Natural killer cell (primary cell): ENCODE measurements at regions not wholly inside any gene's neighbourhood (a gene's known extent, or its start where the extent isn't known, plus 50 kb on each side); places are given as distances from the start of the nearest gene placed in this dataset.

ENCODE experiments used
- ATAC-seq, 3 donors: fragments of 150-1000 bp in 2 of 3; fragments of 200-7000 bp in 1 of 3; cut with Tn5 transposase; 1 replicate in 1 of 3; 2 replicates in 2 of 3; pipeline ENCODE4 v1.10.0; 2021; ENCODE audit warnings: mild to moderate bottlenecking in 2 of 3, moderate library complexity in 2 of 3
- DNase-seq, 2 donors: peaks; one replicate each; pipeline versions ENCODE4 v3.0.0 to v3.0.0-alpha.2; 2013 to 2021; ENCODE audit warnings: mixed read lengths in 1 of 2
- H3K27ac ChIP-seq: one replicate; pipeline ENCODE4 v1.5.1; 2013; ENCODE audit warnings: mild to moderate bottlenecking, low read length
- H3K27me3 ChIP-seq: one replicate; pipeline ENCODE4 v1.6.1; 2013; ENCODE audit warnings: low read length; ENCODE audit not compliant: control insufficient read depth, insufficient read depth
- H3K36me3 ChIP-seq: one replicate; pipeline ENCODE4 v1.6.1; 2013; ENCODE audit warnings: low read length; ENCODE audit not compliant: control insufficient read depth, insufficient read depth
- H3K4me1 ChIP-seq: one replicate; pipeline ENCODE4 v1.6.1; 2013; ENCODE audit warnings: low read length; ENCODE audit not compliant: control insufficient read depth, insufficient read depth
- H3K4me3 ChIP-seq: one replicate; pipeline ENCODE4 v1.5.1; 2013; ENCODE audit warnings: low read length
- H3K9me3 ChIP-seq: one replicate; pipeline ENCODE4 v1.6.1; 2013; ENCODE audit warnings: low read length; ENCODE audit not compliant: control insufficient read depth, insufficient read depth
- H3K27ac Mint-ChIP-seq, 2 donors: one replicate each; pipeline ENCODE4 v1.8.0; 2022; ENCODE audit warnings: mild to moderate bottlenecking in 2 of 2, mixed read lengths in 2 of 2, moderate library complexity in 1 of 2
- H3K27me3 Mint-ChIP-seq, 2 donors: one replicate each; pipeline ENCODE4 v1.8.0; 2022; ENCODE audit warnings: low read depth in 2 of 2, mixed read lengths in 2 of 2
- H3K36me3 Mint-ChIP-seq: one replicate; pipeline ENCODE4 v1.8.0; 2022; ENCODE audit warnings: mixed read lengths
- H3K4me1 Mint-ChIP-seq, 2 donors: one replicate each; pipeline ENCODE4 v1.8.0; 2022; ENCODE audit warnings: mixed read lengths in 2 of 2
- H3K4me3 Mint-ChIP-seq: one replicate; pipeline ENCODE4 v1.8.0; 2022; ENCODE audit warnings: mild to moderate bottlenecking, moderate library complexity, mixed read lengths
- H3K9me3 Mint-ChIP-seq, 2 donors: one replicate each; pipeline ENCODE4 v1.8.0; 2022; ENCODE audit warnings: mixed read lengths in 2 of 2
- CTCF ChIP-seq: fragments of 200-600 bp; IDR thresholded peaks from one replicate; pipeline ENCODE4 v1.8.0; 2022; ENCODE audit warnings: antibody characterized with exemption
- WGBS: methylation state at CpG from one replicate; pipeline ENCODE4 v1.1.7; 2013; ENCODE audit warnings: missing lambda C conversion rate; ENCODE audit not compliant: insufficient coverage; 5-methylcytosine and 5-hydroxymethylcytosine counted together
- intact Hi-C: fragments of 100-400 bp; cut with micrococcal nuclease; formaldehyde crosslinking; loops from one replicate; pipeline ENCODE4 v1.14.2; 2022

- H3K27ac Mint-ChIP-seq, result no peak overlapping the region
- no peaks in the 10 kb centered on the region for H3K27me3 Mint-ChIP-seq
- peaks cover 7 to 12% of the 10 kb centered on the region in 2 donors for H3K4me1 Mint-ChIP-seq
- Histone ChIP-seq H3K27ac (no peak overlapping the region), H3K4me1 (no peaks in the 10 kb centered on the region), H3K36me3 (no peaks in the 10 kb centered on the region), H3K9me3 (no peaks in the 10 kb centered on the region), H3K27me3 (no peaks in the 10 kb centered on the region), H3K4me3 (no peak overlapping the region)
- no peak for DNase-seq
- intact Hi-C loops, result no loop called here
- no peak for TF ChIP-seq CTCF
- no peaks in the 10 kb centered on the region for H3K9me3 Mint-ChIP-seq
- no peak for ATAC-seq
- 98% methylated on average over 4 of the region's 5 CpGs for WGBS
- H3K36me3 Mint-ChIP-seq, result no peaks in the 10 kb centered on the region
- H3K4me3 Mint-ChIP-seq, result no peak overlapping the region
These were observed 56.6 kb upstream of the MAGED1 start for GRCh38 chrX:51836823-51837222.

- Histone ChIP-seq H3K27me3 (no peaks in the 10 kb centered on the region), H3K36me3 (no peaks in the 10 kb centered on the region), H3K4me1 (no peaks in the 10 kb centered on the region), H3K27ac (no peak overlapping the region), H3K9me3 (no peaks in the 10 kb centered on the region), H3K4me3 (no peak overlapping the region)
- Mint-ChIP-seq H3K36me3 (no peaks in the 10 kb centered on the region), H3K27me3 (no peaks in the 10 kb centered on the region), H3K27ac (no peak overlapping the region), H3K9me3 (no peaks in the 10 kb centered on the region), H3K4me3 (no peak overlapping the region), H3K4me1 (peaks cover 7 to 12% of the 10 kb centered on the region in 2 donors)
- intact Hi-C loops, result no loop called here
- WGBS, result no CpG with 5 or more reads among the region's 3 CpGs
- DNase-seq (no peak), ATAC-seq (no peak)
- TF ChIP-seq CTCF, result no peak
These were observed 56.0 kb upstream of the MAGED1 start for GRCh38 chrX:51837451-51837850.

- Mint-ChIP-seq H3K27ac (no peak overlapping the region), H3K9me3 (no peaks in the 10 kb centered on the region), H3K4me1 (peaks cover 7 to 12% of the 10 kb centered on the region in 2 donors), H3K4me3 (no peak overlapping the region), H3K36me3 (no peaks in the 10 kb centered on the region), H3K27me3 (no peaks in the 10 kb centered on the region)
- WGBS, result 100% methylated on average over 1 of the region's 3 CpGs
- TF ChIP-seq CTCF, result no peak
- DNase-seq (no peak), ATAC-seq (no peak)
- H3K4me1 ChIP-seq, result no peaks in the 10 kb centered on the region
- H3K4me3 ChIP-seq, result no peak overlapping the region
- intact Hi-C loops, result no loop called here
- H3K27ac ChIP-seq, result no peak overlapping the region
- H3K36me3 ChIP-seq, result no peaks in the 10 kb centered on the region
- no peaks in the 10 kb centered on the region for H3K27me3 ChIP-seq
- no peaks in the 10 kb centered on the region for H3K9me3 ChIP-seq
These were observed 55.5 kb upstream of the MAGED1 start for GRCh38 chrX:51837921-51838320.
